Peyer's patch (tissue), 4 donors: ENCODE measurements at regions not wholly inside any gene's neighbourhood (a gene's known extent, or its start where the extent isn't known, plus 50 kb on each side); places are given as distances from the start of the nearest gene placed in this dataset.
A peak's percentile ranks its signal among the peaks of the same experiment; 100 is the strongest.

Experiments
- DNase-seq, 3 donors: peaks; one replicate each; pipeline ENCODE4 v3.0.0-alpha.2; 2017 to 2019
- H3K27ac ChIP-seq, 4 donors: fragments of 200-600 bp; sonication (generic); one replicate each; pipeline ENCODE4 v1.5.1; 2016 to 2019
- H3K27me3 ChIP-seq, 2 donors: fragments of 200-600 bp; sonication (generic); one replicate each; pipeline ENCODE4 v1.5.1; 2019
- H3K36me3 ChIP-seq, 3 donors: fragments of 200-600 bp; sonication (generic); one replicate each; pipeline ENCODE4 v1.5.1; 2016 to 2019
- H3K4me1 ChIP-seq, 4 donors: fragments of 200-600 bp; sonication (generic); one replicate each; pipeline ENCODE4 v1.5.1; 2016 to 2019
- H3K4me3 ChIP-seq, 4 donors: fragments of 200-600 bp; sonication (generic); 1 replicate in 3 of 4; 2 replicates in 1 of 4; pipeline ENCODE4 v1.5.1; 2016 to 2019; ENCODE audit warnings: mild to moderate bottlenecking in 1 of 4
- H3K9me3 ChIP-seq, 4 donors: fragments of 200-600 bp; sonication (generic); one replicate each; pipeline ENCODE4 v1.5.1; 2016 to 2019; ENCODE audit warnings: mild to moderate bottlenecking in 1 of 4
- POLR2A ChIP-seq, 2 donors: fragments of 450-650 bp; IDR thresholded peaks; one replicate each; pipeline ENCODE4 v1.5.1; 2017; ENCODE audit warnings: antibody characterized with exemption in 2 of 2, mild to moderate bottlenecking in 2 of 2, moderate library complexity in 2 of 2
- TF ChIP-seq, protein P1 (sequence below), 6 experiments: fragments of 450-650 bp in 4 of 6; fragments of 200-600 bp in 2 of 6; sonication (generic) in 1 of 6; IDR thresholded peaks; one replicate each; pipeline ENCODE4 v1.5.1; 2017 to 2019; ENCODE audit warnings: antibody characterized with exemption in 6 of 6, mild to moderate bottlenecking in 3 of 6, moderate library complexity in 1 of 6

DNA sequence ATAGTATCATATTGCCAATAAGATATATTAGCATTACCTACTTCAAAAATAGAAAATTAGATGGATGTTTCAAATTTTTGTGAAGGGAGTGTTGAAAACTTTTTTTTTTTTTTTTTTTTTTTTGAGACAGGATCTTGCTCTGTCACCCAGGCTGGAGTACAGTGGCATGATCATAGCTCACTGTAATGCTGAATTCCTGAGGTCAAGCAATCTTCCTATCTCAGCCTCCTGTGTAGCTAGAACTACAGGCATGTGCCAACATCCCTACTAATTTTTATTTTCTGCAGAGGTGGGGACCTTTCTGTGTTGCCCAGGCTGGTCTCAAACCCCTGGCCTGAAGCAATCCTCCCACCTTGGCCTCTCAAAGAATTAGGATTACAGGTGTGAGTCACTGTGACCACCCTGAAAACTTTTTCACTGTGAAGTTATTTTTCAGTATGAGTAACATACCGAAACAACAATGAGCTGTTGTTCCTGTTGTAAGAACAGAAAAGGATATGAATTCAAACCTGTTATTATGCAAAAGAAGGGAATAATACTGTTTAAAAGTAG lies 266.9 kb downstream of the NEBL start:
- TF ChIP-seq, protein P1, sequence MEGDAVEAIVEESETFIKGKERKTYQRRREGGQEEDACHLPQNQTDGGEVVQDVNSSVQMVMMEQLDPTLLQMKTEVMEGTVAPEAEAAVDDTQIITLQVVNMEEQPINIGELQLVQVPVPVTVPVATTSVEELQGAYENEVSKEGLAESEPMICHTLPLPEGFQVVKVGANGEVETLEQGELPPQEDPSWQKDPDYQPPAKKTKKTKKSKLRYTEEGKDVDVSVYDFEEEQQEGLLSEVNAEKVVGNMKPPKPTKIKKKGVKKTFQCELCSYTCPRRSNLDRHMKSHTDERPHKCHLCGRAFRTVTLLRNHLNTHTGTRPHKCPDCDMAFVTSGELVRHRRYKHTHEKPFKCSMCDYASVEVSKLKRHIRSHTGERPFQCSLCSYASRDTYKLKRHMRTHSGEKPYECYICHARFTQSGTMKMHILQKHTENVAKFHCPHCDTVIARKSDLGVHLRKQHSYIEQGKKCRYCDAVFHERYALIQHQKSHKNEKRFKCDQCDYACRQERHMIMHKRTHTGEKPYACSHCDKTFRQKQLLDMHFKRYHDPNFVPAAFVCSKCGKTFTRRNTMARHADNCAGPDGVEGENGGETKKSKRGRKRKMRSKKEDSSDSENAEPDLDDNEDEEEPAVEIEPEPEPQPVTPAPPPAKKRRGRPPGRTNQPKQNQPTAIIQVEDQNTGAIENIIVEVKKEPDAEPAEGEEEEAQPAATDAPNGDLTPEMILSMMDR (IDR thresholded peaks at IDR 0.05) = no peak
- TF ChIP-seq POLR2A (IDR thresholded peaks at IDR 0.05) = no peak
- no peaks in the 10 kb centered on the region for H3K27me3 ChIP-seq
- no peak overlapping the region for H3K27ac ChIP-seq
- no peak for DNase-seq
- no peaks in the 10 kb centered on the region for H3K4me1 ChIP-seq
- H3K4me3 ChIP-seq = no peak overlapping the region
- H3K36me3 ChIP-seq = no peaks in the 10 kb centered on the region
- no peaks in the 10 kb centered on the region for H3K9me3 ChIP-seq

DNA sequence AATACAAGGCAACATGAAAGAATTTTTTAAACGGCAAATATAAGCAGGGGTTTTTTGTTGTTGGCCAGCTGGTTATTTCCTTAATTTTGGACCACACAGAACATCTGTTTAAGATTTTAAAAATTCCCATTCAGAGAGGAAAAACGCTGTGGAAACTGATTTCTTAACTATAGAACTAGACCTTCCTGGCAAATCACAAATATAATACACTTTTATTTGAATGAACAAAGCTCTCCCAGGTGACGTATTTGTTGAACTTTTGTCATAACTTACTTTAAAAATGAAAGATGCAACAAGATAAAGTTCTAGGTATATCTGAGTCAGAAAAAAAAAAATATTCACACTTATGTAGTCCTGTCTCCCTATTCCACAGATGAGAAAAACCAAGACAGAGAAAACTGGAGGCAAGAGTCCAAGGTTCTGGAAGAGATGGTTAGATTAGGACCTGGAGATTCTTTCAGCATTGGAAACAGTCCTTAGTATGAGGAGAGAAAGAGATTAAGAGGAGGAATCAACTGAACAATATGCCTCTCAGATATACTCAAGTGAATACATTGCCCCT lies 269.1 kb downstream of the NEBL start:
- Histone ChIP-seq H3K4me1 (no peaks in the 10 kb centered on the region), H3K36me3 (no peaks in the 10 kb centered on the region), H3K27me3 (no peaks in the 10 kb centered on the region), H3K4me3 (no peak overlapping the region), H3K9me3 (no peaks in the 10 kb centered on the region), H3K27ac (no peak overlapping the region)
- no peak for DNase-seq
- TF ChIP-seq, protein P1 (IDR thresholded peaks at IDR 0.05) = no peak
- no peak for TF ChIP-seq POLR2A (IDR thresholded peaks at IDR 0.05)

DNA sequence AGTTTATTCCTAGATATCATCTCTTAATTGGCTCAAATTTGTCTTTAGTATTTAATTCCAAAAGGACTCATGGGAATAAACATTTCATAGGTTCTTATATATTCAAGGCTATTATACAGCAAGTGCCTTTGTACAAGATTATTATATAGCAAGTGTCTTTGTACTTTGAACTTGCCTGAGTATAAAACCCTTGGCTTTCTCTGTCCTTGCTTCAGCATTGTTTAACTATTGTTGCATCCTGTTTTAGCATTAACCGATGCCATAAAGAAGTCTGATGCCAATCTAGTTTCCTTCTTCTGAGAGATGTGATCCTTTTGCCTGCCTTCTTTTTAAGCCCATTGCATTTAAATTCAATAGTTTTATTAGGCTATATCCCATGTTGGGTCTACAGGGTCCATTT lies 270.0 kb downstream of the NEBL start:
- Histone ChIP-seq H3K27ac (no peak overlapping the region), H3K36me3 (no peaks in the 10 kb centered on the region), H3K9me3 (no peaks in the 10 kb centered on the region), H3K4me3 (no peak overlapping the region), H3K27me3 (no peaks in the 10 kb centered on the region), H3K4me1 (no peaks in the 10 kb centered on the region)
- TF ChIP-seq, protein P1 (IDR thresholded peaks at IDR 0.05) = no peak
- TF ChIP-seq POLR2A (IDR thresholded peaks at IDR 0.05) = no peak
- DNase-seq = no peak

DNA sequence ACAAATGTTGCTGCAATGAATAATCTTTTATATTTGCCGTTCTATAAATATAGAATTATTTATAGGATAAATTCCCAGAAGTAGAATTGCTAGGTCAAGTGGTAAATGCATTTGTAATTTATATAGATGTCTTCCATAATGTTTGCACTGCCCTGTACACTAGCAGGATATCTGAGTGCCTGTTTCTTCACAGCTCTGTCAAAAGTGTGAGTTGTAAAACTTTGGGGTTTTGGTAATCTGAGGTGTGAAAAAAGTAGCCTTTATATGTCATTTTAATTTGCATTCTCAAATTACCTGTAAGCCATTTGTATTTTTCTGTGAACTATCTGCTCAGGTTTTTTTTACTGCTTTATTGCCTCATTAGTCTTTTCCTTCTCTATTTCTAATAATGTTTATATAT lies 271.2 kb downstream of the NEBL start:
- Histone ChIP-seq H3K4me1 (no peaks in the 10 kb centered on the region), H3K36me3 (no peaks in the 10 kb centered on the region), H3K9me3 (no peaks in the 10 kb centered on the region), H3K27me3 (no peaks in the 10 kb centered on the region), H3K27ac (no peak overlapping the region), H3K4me3 (no peak overlapping the region)
- DNase-seq = no peak
- TF ChIP-seq POLR2A (IDR thresholded peaks at IDR 0.05) = no peak
- TF ChIP-seq, protein P1 (IDR thresholded peaks at IDR 0.05) = no peak

DNA sequence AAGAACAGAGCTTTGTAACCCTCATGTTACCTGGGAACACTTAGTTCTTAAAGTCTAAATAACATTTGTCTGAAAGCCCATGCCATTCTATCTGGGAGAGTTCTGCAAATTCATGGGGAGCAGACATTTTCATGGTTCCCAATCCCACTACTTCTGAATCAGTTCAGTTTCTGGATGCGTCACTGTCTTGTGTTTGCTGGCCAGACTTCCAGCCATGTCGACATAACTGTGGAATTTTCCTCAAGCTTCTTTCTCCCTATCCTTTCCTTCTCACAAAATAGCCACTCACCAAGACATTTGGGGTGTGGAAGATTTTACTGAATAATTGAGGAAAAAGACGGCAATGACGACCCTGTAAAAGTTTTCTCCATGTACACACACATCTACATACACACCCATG lies 272.5 kb downstream of the NEBL start:
- H3K4me3 ChIP-seq = no peak overlapping the region
- DNase-seq = peak in 1 of 3 donors; percentile 48
- no peaks in the 10 kb centered on the region for H3K36me3 ChIP-seq
- H3K4me1 ChIP-seq = no peaks in the 10 kb centered on the region
- TF ChIP-seq POLR2A (IDR thresholded peaks at IDR 0.05) = no peak
- TF ChIP-seq, protein P1 (IDR thresholded peaks at IDR 0.05) = no peak
- no peaks in the 10 kb centered on the region for H3K27me3 ChIP-seq
- H3K27ac ChIP-seq = no peak overlapping the region
- no peaks in the 10 kb centered on the region for H3K9me3 ChIP-seq

DNA sequence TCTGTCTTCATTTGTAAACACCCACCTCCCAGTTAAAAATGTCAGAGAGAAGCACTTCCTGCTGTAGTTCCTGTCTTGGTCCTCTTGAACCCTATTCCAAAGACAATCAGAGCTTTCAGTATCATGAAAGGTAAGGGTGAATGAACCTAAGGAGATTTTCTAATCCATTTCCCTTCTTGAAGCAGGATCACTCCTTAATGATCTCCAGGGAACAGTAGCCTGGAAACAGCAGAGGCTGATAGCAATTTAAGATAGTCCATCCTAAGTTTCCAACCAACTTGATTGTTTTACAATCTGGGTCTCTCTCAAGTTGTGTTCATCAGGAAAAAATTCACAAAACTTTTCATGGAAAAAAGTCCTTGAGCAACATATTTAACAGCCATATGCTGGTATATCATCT lies 273.6 kb downstream of the NEBL start:
- Histone ChIP-seq H3K27ac (peak overlapping the region in 1 of 4 donors; percentile 32), H3K4me3 (no peak overlapping the region), H3K4me1 (no peaks in the 10 kb centered on the region), H3K27me3 (no peaks in the 10 kb centered on the region), H3K9me3 (no peaks in the 10 kb centered on the region), H3K36me3 (no peaks in the 10 kb centered on the region)
- no peak for DNase-seq
- TF ChIP-seq, protein P1 (IDR thresholded peaks at IDR 0.05) = no peak
- TF ChIP-seq POLR2A (IDR thresholded peaks at IDR 0.05) = no peak
